ENCODE measurements at regions not wholly inside any gene's neighbourhood (a gene's known extent, or its start where the extent isn't known, plus 50 kb on each side); places are given as distances from the start of the nearest gene placed in this dataset.
"Not testable (repeated sequence)": the region's sequence is repeated elsewhere in the genome, so short reads cannot be mapped to it uniquely, and the experiment has no call there.

DNA sequence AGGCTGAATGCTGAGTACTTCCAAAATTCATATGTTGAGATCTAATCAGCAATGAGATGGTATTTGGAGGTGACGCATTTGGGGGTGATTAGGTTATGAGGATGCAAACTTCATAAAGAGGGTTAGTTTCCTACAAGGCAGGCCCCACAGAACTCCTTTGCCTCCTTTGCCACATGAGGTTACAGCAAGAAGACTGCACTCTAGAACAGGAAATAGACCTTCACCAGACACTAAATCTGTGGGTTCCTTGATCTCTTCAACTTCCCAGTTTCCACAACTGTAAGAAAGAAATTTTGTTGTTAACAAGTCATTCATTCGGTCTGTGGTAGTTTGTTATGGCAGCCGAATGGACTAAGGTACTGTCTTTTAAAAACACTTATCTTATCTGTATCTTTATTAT is 681.9 kb upstream of the HS3ST1 start:
- peaks cover 15% of the 10 kb centered on the region for H3K9me3 Mint-ChIP-seq
- no peaks in the 10 kb centered on the region for H3K4me1 Mint-ChIP-seq

DNA sequence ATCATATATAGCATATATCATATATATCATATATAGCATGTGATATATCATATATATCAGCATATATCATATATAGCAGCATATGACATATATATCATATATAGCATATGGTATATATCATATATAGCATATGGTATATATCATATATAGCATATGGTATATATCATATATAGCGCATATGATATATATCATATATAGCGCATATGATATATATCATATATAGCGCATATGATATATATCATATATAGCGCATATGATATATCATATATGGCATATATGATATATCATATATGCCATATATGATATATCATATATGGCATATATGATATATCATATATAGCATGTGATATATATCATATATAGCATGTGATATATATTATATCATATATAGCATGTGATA is 680.4 kb upstream of the HS3ST1 start:
- DNase-seq (ENCODE audit: low read depth, low spot score); H3K4me3 Mint-ChIP-seq; H3K27me3 Mint-ChIP-seq (ENCODE audit: low read depth); H3K9me3 Mint-ChIP-seq; H3K36me3 Mint-ChIP-seq (ENCODE audit: low read depth); H3K27ac Mint-ChIP-seq (ENCODE audit: unreplicated experiment); H3K4me1 Mint-ChIP-seq: not testable (repeated sequence)

More for the DNA sequence above, 681.9 kb upstream of the HS3ST1 start:
- TF ChIP-seq, protein P1, sequence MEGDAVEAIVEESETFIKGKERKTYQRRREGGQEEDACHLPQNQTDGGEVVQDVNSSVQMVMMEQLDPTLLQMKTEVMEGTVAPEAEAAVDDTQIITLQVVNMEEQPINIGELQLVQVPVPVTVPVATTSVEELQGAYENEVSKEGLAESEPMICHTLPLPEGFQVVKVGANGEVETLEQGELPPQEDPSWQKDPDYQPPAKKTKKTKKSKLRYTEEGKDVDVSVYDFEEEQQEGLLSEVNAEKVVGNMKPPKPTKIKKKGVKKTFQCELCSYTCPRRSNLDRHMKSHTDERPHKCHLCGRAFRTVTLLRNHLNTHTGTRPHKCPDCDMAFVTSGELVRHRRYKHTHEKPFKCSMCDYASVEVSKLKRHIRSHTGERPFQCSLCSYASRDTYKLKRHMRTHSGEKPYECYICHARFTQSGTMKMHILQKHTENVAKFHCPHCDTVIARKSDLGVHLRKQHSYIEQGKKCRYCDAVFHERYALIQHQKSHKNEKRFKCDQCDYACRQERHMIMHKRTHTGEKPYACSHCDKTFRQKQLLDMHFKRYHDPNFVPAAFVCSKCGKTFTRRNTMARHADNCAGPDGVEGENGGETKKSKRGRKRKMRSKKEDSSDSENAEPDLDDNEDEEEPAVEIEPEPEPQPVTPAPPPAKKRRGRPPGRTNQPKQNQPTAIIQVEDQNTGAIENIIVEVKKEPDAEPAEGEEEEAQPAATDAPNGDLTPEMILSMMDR (conservative IDR thresholded peaks at IDR 0.05) = no peak
- peaks cover 4% of the 10 kb centered on the region for H3K36me3 Mint-ChIP-seq (ENCODE audit: low read depth)
- no peak overlapping the region for H3K4me3 Mint-ChIP-seq
- no peak overlapping the region for H3K27ac Mint-ChIP-seq (ENCODE audit: unreplicated experiment)
- no peak for DNase-seq (ENCODE audit: low read depth, low spot score)
- H3K27me3 Mint-ChIP-seq (ENCODE audit: low read depth) = no peaks in the 10 kb centered on the region

DNA sequence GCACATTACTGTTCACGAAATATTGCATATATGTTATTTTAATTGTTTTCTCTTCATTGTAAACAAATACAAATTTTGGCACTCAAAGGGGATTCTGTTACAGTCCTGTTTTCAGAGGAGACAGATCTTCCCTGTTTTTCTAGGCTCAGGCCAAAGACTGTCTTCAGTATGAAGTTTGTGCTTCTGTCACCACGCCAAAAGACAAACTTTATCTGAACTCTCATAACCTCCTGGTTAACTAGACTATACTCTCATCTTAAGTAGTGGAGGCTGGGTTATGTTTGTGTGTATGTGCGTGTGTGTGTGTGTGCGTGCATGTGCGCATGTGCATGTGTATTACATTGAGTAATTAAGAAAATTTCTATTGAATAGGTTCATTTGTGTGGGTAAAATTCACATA is 676.8 kb upstream of the HS3ST1 start:
- Mint-ChIP-seq H3K4me3 (no peak overlapping the region), H3K4me1 (no peaks in the 10 kb centered on the region), H3K9me3 (peaks cover 6% of the 10 kb centered on the region), H3K27ac (ENCODE audit: unreplicated experiment) (no peak overlapping the region), H3K36me3 (ENCODE audit: low read depth) (no peaks in the 10 kb centered on the region), H3K27me3 (ENCODE audit: low read depth) (no peaks in the 10 kb centered on the region)
- no peak for DNase-seq (ENCODE audit: low read depth, low spot score)
- TF ChIP-seq, protein P1 (conservative IDR thresholded peaks at IDR 0.05) = no peak

DNA sequence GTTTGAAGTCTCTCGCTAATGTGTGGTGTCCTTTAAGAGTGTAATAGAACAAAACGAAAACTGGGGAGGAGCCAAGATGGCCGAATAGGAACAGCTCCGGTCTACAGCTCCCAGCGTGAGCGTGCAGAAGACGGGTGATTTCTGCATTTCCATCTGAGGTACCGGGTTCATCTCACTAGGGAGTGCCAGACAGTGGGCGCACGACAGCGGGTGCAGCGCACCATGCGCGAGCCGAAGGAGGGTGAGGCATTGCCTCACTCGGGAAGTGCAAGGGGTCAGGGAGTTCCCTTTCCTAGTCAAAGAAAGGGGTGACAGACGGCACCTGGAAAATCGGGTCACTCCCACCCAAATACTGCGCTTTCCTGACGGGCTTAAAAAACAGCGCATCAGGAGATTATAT is 661.2 kb upstream of the HS3ST1 start:
- DNase-seq (ENCODE audit: low read depth, low spot score); H3K9me3 Mint-ChIP-seq; H3K27me3 Mint-ChIP-seq (ENCODE audit: low read depth); H3K4me3 Mint-ChIP-seq; H3K36me3 Mint-ChIP-seq (ENCODE audit: low read depth); H3K27ac Mint-ChIP-seq (ENCODE audit: unreplicated experiment); H3K4me1 Mint-ChIP-seq: not testable (repeated sequence)

DNA sequence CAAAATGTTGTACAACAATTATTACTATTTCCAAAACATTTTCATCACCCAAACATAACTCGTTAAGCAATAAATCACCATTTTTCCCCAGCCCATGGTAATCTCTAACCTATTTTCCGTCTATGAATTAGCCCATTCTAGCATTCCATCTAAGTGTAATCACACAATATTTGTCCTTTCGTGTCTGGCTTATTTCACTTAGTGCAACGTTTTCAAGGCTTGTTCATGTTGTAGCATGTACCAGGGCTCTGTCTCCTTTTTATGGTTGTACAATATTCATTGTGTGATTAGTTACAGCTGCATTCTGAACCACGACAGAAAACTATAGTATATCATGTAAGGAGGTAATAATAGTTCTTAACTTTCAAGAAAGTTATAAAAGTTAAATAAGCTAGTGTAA is 656.0 kb upstream of the HS3ST1 start:
- Mint-ChIP-seq H3K36me3 (ENCODE audit: low read depth) (no peaks in the 10 kb centered on the region), H3K27ac (ENCODE audit: unreplicated experiment) (no peak overlapping the region), H3K27me3 (ENCODE audit: low read depth) (no peaks in the 10 kb centered on the region), H3K4me1 (no peaks in the 10 kb centered on the region), H3K9me3 (peaks cover 9% of the 10 kb centered on the region), H3K4me3 (no peak overlapping the region)
- DNase-seq (ENCODE audit: low read depth, low spot score) = no peak
- TF ChIP-seq, protein P1 (conservative IDR thresholded peaks at IDR 0.05) = no peak

DNA sequence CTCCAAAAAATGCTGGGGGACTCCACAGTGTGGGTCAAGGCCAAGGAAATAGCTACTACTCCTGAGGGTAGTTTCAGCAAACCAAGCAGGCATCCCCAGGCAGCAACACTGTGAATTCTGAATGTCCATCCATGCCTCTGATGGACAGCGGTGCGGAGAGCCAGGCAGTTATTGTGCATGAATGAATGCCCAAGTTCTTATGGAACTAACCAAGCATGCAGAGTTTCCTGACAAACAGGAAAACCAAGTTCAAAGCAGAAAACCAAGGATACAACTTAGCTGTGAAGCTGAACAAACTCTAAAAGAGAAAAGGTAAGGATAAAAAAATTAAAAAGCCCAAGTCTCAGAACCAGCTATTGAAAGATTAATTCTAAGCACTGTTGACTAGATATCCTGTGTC is 642.6 kb upstream of the HS3ST1 start:
- no peaks in the 10 kb centered on the region for H3K9me3 Mint-ChIP-seq
- H3K27me3 Mint-ChIP-seq (ENCODE audit: low read depth) = no peaks in the 10 kb centered on the region
- H3K36me3 Mint-ChIP-seq (ENCODE audit: low read depth) = no peaks in the 10 kb centered on the region
- H3K4me3 Mint-ChIP-seq = no peak overlapping the region
- H3K4me1 Mint-ChIP-seq = peaks cover 6% of the 10 kb centered on the region
- H3K27ac Mint-ChIP-seq (ENCODE audit: unreplicated experiment) = no peak overlapping the region
- DNase-seq (ENCODE audit: low read depth, low spot score) = no peak
- TF ChIP-seq, protein P1 (conservative IDR thresholded peaks at IDR 0.05) = no peak

DNA sequence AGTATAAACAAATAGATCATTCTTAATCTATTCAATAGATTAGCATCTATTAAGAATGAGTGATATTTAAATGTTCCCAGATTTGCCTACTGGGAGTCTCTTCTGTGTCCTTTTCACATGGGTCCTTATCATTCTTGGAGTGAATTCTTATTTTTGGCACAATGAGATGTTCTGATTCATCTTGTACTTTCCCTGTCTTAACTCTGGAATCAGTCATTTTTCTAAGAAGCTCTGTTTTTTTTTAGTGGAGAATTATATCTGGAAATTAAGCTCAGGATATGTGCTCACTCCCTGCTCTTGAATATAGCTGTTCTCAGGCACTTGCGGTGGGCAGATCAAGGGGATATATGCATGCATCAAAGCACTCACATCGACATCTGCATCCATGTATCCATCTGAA is 625.3 kb upstream of the HS3ST1 start:
- TF ChIP-seq, protein P1 (conservative IDR thresholded peaks at IDR 0.05) = no peak
- no peaks in the 10 kb centered on the region for H3K36me3 Mint-ChIP-seq (ENCODE audit: low read depth)
- no peaks in the 10 kb centered on the region for H3K27me3 Mint-ChIP-seq (ENCODE audit: low read depth)
- no peak overlapping the region for H3K27ac Mint-ChIP-seq (ENCODE audit: unreplicated experiment)
- peaks cover 5% of the 10 kb centered on the region for H3K9me3 Mint-ChIP-seq
- H3K4me1 Mint-ChIP-seq = no peaks in the 10 kb centered on the region
- H3K4me3 Mint-ChIP-seq = no peak overlapping the region
- no peak for DNase-seq (ENCODE audit: low read depth, low spot score)

Data from neural crest cell (in vitro differentiated cells).